Neural cell (in vitro differentiated cells): ENCODE measurements at regions not wholly inside any gene's neighbourhood (a gene's known extent, or its start where the extent isn't known, plus 50 kb on each side); places are given as distances from the start of the nearest gene placed in this dataset.
"Not testable (repeated sequence)": the region's sequence is repeated elsewhere in the genome, so short reads cannot be mapped to it uniquely, and the experiment has no call there.

ENCODE experiments used
- H2AFZ ChIP-seq: fragments of 200-600, 300-800 bp; sonication (generic), shearing (Covaris generic); 2 replicates; pipeline ENCODE4 v1.6.0; 2014; ENCODE audit warnings: low read depth, mild to moderate bottlenecking, antibody characterized with exemption, low read length, moderate library complexity
- H3F3A ChIP-seq: fragments of 200-600 bp; shearing (Covaris generic); 2 replicates; pipeline ENCODE4 v1.6.1; 2016; ENCODE audit warnings: mild to moderate bottlenecking, moderate library complexity, mixed read lengths, antibody characterized with exemption, low read length; ENCODE audit not compliant: insufficient read depth, poor library complexity, severe bottlenecking
- H3K27ac ChIP-seq: fragments of 200-600, 300-800 bp; sonication (generic), shearing (Covaris generic); 2 replicates; pipeline ENCODE4 v1.5.1; 2014; ENCODE audit warnings: mild to moderate bottlenecking, low read length, moderate library complexity
- H3K27me3 ChIP-seq: fragments of 300-800, 200-600 bp; sonication (generic), shearing (Covaris generic); 2 replicates; pipeline ENCODE4 v1.6.0; 2014; ENCODE audit warnings: mild to moderate bottlenecking, low read depth, low read length, moderate library complexity; ENCODE audit not compliant: insufficient read depth
- H3K36me3 ChIP-seq: fragments of 300-800, 200-600 bp; sonication (generic), shearing (Covaris generic); 2 replicates; pipeline ENCODE4 v1.5.1; 2014; ENCODE audit warnings: mild to moderate bottlenecking, antibody characterized with exemption, low read length, moderate library complexity; ENCODE audit not compliant: insufficient read depth
- H3K4me2 ChIP-seq: fragments of 300-800, 200-600 bp; sonication (generic), shearing (Covaris generic); 2 replicates; pipeline ENCODE4 v1.6.0; 2014; ENCODE audit warnings: mild to moderate bottlenecking, low read length
- H3K4me3 ChIP-seq: fragments of 300-800, 200-600 bp; sonication (generic), shearing (Covaris generic); 2 replicates; pipeline ENCODE4 v1.5.1; 2014; ENCODE audit warnings: mild to moderate bottlenecking, low read length, moderate library complexity
- H3K79me2 ChIP-seq: fragments of 200-600 bp; shearing (Covaris generic); replicated peaks from 2 replicates; pipeline ENCODE4 v1.6.0; 2014; ENCODE audit warnings: mild to moderate bottlenecking, low read length, moderate library complexity; ENCODE audit not compliant: insufficient read depth
- H3K9ac ChIP-seq: fragments of 300-800, 200-600 bp; sonication (generic), shearing (Covaris generic); 2 replicates; pipeline ENCODE4 v1.6.1; 2016; ENCODE audit warnings: mild to moderate bottlenecking, low read length, mixed read lengths
- H3K9me2 ChIP-seq: fragments of 200-600 bp; shearing (Covaris generic); 2 replicates; pipeline ENCODE4 v1.6.1; 2016; ENCODE audit warnings: mild to moderate bottlenecking, low read length, mixed read lengths; ENCODE audit not compliant: insufficient read depth
- H3K9me3 ChIP-seq: fragments of 200-600, 300-800 bp; sonication (generic), shearing (Covaris generic); 2 replicates; pipeline ENCODE4 v1.6.1; 2016; ENCODE audit warnings: mild to moderate bottlenecking, mixed run types, low read length, moderate library complexity, mixed read lengths
- H4K20me1 ChIP-seq: fragments of 200-600 bp; shearing (Covaris generic); 2 replicates; pipeline ENCODE4 v1.6.1; 2016; ENCODE audit warnings: mild to moderate bottlenecking, mixed run types; ENCODE audit not compliant: insufficient read depth
- EP300 ChIP-seq: fragments of 450-650 bp; conservative IDR thresholded peaks from 2 replicates; pipeline ENCODE4 v1.6.1; 2014; ENCODE audit warnings: antibody characterized with exemption, mild to moderate bottlenecking, moderate library complexity; ENCODE audit not compliant: poor library complexity, severe bottlenecking
- EZH2 ChIP-seq: fragments of 200-600, 300-800 bp; shearing (Covaris generic), sonication (generic); IDR thresholded peaks from 2 replicates; pipeline ENCODE4 v1.6.1; 2014; ENCODE audit warnings: antibody characterized with exemption, low read length, borderline replicate concordance, mild to moderate bottlenecking; ENCODE audit not compliant: insufficient read depth, poor library complexity, severe bottlenecking
- MXI1 ChIP-seq: fragments of 450-650 bp; conservative IDR thresholded peaks from 2 replicates; pipeline ENCODE4 v1.6.1; 2014; ENCODE audit warnings: antibody characterized with exemption, mild to moderate bottlenecking; ENCODE audit not compliant: poor library complexity, severe bottlenecking
- POLR2AphosphoS5 ChIP-seq: IDR thresholded peaks from 2 replicates; pipeline ENCODE4 v1.6.1; 2012
- RAD21 ChIP-seq: fragments of 450-650 bp; conservative IDR thresholded peaks from 2 replicates; pipeline ENCODE4 v1.6.1; 2014; ENCODE audit warnings: antibody characterized with exemption, mild to moderate bottlenecking, moderate library complexity
- REST ChIP-seq: IDR thresholded peaks from 2 replicates; pipeline ENCODE4 v1.6.1; 2012; ENCODE audit warnings: borderline replicate concordance
- SMC3 ChIP-seq: fragments of 450-650 bp; conservative IDR thresholded peaks from 2 replicates; pipeline ENCODE4 v1.6.1; 2014; ENCODE audit warnings: antibody characterized with exemption, mild to moderate bottlenecking, moderate library complexity; ENCODE audit not compliant: poor library complexity
- TAF1 ChIP-seq: IDR thresholded peaks from 2 replicates; pipeline ENCODE4 v1.6.1; 2012; ENCODE audit warnings: low read depth
- TF ChIP-seq, protein P1 (sequence below): fragments of 450-650 bp; IDR thresholded peaks from 2 replicates; pipeline ENCODE4 v1.5.1; 2014; ENCODE audit warnings: antibody characterized with exemption, mild to moderate bottlenecking, moderate library complexity; ENCODE audit not compliant: poor library complexity, severe bottlenecking

- H3K79me2 ChIP-seq, H3K9ac ChIP-seq, H3K36me3 ChIP-seq, H3K9me2 ChIP-seq, H3K27me3 ChIP-seq, H2AFZ ChIP-seq, H4K20me1 ChIP-seq, H3K9me3 ChIP-seq, H3K27ac ChIP-seq, H3K4me2 ChIP-seq, H3F3A ChIP-seq, H3K4me3 ChIP-seq: not testable (repeated sequence)
These were observed 120.4 kb downstream of the ESM1 start for GRCh38 chr5:54864911-54865515.

DNA sequence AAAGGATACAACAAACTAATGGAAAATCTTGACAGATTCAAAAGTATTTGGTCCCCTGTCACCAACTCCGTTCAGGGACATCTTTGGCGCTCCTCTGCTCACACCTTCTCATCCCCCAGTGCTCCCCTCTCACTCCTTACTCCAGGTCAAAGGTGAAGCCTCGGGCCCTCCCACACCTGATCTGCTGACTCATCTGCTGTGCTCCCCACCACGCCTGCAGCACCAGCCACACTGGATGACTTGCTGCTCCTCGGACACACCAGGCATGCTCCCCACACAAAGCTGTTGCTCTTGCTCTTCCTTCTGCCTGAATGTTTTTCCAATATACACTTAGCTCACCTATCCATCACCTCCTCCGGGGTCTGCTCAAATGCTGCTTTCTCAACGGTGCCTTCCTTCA lies 123.4 kb downstream of the ESM1 start:
- Histone ChIP-seq H3F3A (no peaks in the 10 kb centered on the region), H3K4me2 (no peak overlapping the region), H3K27me3 (no peaks in the 10 kb centered on the region), H3K4me3 (no peak overlapping the region), H3K27ac (no peak overlapping the region), H3K9me2 (no peaks in the 10 kb centered on the region), H3K79me2 (no peaks in the 10 kb centered on the region), H3K36me3 (no peaks in the 10 kb centered on the region), H4K20me1 (no peaks in the 10 kb centered on the region), H2AFZ (no peak overlapping the region), H3K9ac (no peak overlapping the region), H3K9me3 (peaks cover 5% of the 10 kb centered on the region)
- no peak for TF ChIP-seq SMC3

DNA sequence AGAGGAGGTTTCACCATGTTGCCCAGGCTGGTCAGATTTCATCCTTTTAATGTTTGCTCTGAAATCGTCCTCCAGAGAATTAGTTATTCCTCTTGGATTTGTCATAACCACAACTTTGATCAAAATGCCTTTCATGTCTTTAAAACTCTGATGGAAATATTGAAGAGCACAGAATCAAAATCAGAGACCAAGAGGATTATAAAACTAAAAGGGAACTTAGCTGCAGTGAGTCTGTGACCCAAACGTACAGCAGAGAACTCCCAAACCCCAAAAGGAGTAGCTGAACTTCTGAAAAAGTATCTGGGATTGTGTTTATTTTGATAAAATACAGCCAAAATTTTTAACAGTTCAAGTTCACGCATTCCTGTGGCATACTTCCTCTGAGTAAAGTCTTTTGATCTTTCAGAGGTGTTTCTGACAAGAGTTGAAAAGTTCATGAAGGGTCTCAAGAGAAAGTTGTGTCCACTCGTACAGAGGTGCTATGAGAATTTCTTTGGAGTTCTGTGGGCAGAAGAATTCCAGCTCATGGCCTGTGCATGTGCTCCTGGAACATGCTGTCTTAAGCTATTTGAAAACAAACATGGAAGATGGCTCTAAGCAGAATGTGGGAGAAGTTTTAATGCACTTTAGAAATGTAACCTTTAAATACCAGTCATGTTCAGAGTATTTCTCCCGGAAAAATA lies 124.0 kb downstream of the ESM1 start:
- Histone ChIP-seq H3K4me3 (no peak overlapping the region), H3K9me2 (no peaks in the 10 kb centered on the region), H3K9me3 (peaks cover 5% of the 10 kb centered on the region), H2AFZ (no peak overlapping the region), H3K4me2 (no peak overlapping the region), H3K27ac (no peak overlapping the region), H3K9ac (no peak overlapping the region), H4K20me1 (no peaks in the 10 kb centered on the region), H3K27me3 (no peaks in the 10 kb centered on the region), H3K36me3 (no peaks in the 10 kb centered on the region), H3K79me2 (no peaks in the 10 kb centered on the region), H3F3A (no peaks in the 10 kb centered on the region)
- TF ChIP-seq TAF1 = no peak
- no peak for TF ChIP-seq POLR2AphosphoS5
- no peak for TF ChIP-seq REST
- TF ChIP-seq MXI1 = no peak
- no peak for TF ChIP-seq EP300
- TF ChIP-seq, protein P1, sequence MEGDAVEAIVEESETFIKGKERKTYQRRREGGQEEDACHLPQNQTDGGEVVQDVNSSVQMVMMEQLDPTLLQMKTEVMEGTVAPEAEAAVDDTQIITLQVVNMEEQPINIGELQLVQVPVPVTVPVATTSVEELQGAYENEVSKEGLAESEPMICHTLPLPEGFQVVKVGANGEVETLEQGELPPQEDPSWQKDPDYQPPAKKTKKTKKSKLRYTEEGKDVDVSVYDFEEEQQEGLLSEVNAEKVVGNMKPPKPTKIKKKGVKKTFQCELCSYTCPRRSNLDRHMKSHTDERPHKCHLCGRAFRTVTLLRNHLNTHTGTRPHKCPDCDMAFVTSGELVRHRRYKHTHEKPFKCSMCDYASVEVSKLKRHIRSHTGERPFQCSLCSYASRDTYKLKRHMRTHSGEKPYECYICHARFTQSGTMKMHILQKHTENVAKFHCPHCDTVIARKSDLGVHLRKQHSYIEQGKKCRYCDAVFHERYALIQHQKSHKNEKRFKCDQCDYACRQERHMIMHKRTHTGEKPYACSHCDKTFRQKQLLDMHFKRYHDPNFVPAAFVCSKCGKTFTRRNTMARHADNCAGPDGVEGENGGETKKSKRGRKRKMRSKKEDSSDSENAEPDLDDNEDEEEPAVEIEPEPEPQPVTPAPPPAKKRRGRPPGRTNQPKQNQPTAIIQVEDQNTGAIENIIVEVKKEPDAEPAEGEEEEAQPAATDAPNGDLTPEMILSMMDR = no peak
- no peak for TF ChIP-seq RAD21
- TF ChIP-seq SMC3 = no peak
- no peak for TF ChIP-seq EZH2
